ENCODE measurements at regions not wholly inside any gene's neighbourhood (a gene's known extent, or its start where the extent isn't known, plus 50 kb on each side); places are given as distances from the start of the nearest gene placed in this dataset.

- Mint-ChIP-seq H3K9me3 (ENCODE audit: low read depth, unreplicated experiment) (peaks cover 2% of the 10 kb centered on the region), H3K27ac (ENCODE audit: unreplicated experiment) (no peak overlapping the region), H3K27me3 (ENCODE audit: unreplicated experiment) (no peaks in the 10 kb centered on the region), H3K36me3 (ENCODE audit: insufficient read depth, unreplicated experiment) (no peaks in the 10 kb centered on the region), H3K4me1 (ENCODE audit: low read depth, unreplicated experiment) (no peaks in the 10 kb centered on the region), H3K4me3 (ENCODE audit: low read depth, unreplicated experiment) (no peak overlapping the region)
- intact Hi-C loops (cut with micrococcal nuclease; ENCODE audit: unreplicated experiment), result no loop called here
- no peak for DNase-seq
- no peak for TF ChIP-seq CTCF (IDR thresholded peaks at IDR 0.05; ENCODE audit: unreplicated experiment)
- CTCF ChIA-PET, result no interaction called here
- BruUV-seq (replicated peaks), result no TSS peak
Measured at GRCh38 chr5:24381861-24382489, 262.8 kb downstream of the CDH10 start.

DNA sequence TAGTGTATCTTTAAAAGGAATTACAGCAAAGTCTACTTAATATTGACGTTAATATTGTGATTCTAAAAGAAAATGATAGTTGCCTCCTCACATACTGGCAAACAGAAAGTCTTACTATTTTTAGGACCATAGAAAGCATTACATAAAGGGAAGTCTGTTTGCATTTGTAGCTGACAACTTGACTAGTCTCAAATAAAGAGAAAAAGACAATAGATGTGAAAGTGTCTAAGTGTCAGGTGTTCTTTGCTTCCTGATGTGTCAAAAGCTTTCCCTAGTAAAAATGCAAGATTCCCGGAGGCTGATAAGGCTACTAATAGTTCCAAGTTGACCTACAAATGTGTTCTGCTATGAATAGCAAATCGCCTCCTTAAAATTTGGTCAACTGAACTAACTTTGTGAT, 259.7 kb downstream of the CDH10 start:
- TF ChIP-seq CTCF (IDR thresholded peaks at IDR 0.05; ENCODE audit: unreplicated experiment), result no peak
- H3K4me1 Mint-ChIP-seq (ENCODE audit: low read depth, unreplicated experiment), result no peaks in the 10 kb centered on the region
- H3K27ac Mint-ChIP-seq (ENCODE audit: unreplicated experiment), result no peak overlapping the region
- no peak for DNase-seq
- H3K9me3 Mint-ChIP-seq (ENCODE audit: low read depth, unreplicated experiment), result peaks cover 2% of the 10 kb centered on the region
- intact Hi-C loops (cut with micrococcal nuclease; ENCODE audit: unreplicated experiment), result no loop called here
- H3K36me3 Mint-ChIP-seq (ENCODE audit: insufficient read depth, unreplicated experiment), result no peaks in the 10 kb centered on the region
- CTCF ChIA-PET, result no interaction called here
- H3K27me3 Mint-ChIP-seq (ENCODE audit: unreplicated experiment), result no peaks in the 10 kb centered on the region
- no TSS peak for BruUV-seq (replicated peaks)
- no peak overlapping the region for H3K4me3 Mint-ChIP-seq (ENCODE audit: low read depth, unreplicated experiment)

- no peaks in the 10 kb centered on the region for H3K27me3 Mint-ChIP-seq (ENCODE audit: unreplicated experiment)
- no peak for DNase-seq
- H3K36me3 Mint-ChIP-seq (ENCODE audit: insufficient read depth, unreplicated experiment), result no peaks in the 10 kb centered on the region
- no peak overlapping the region for H3K27ac Mint-ChIP-seq (ENCODE audit: unreplicated experiment)
- intact Hi-C loops (cut with micrococcal nuclease; ENCODE audit: unreplicated experiment), result no loop called here
- no TSS peak for BruUV-seq (replicated peaks)
- CTCF ChIA-PET, result no interaction called here
- TF ChIP-seq CTCF (IDR thresholded peaks at IDR 0.05; ENCODE audit: unreplicated experiment), result no peak
- no peaks in the 10 kb centered on the region for H3K4me1 Mint-ChIP-seq (ENCODE audit: low read depth, unreplicated experiment)
- peaks cover 2% of the 10 kb centered on the region for H3K9me3 Mint-ChIP-seq (ENCODE audit: low read depth, unreplicated experiment)
- H3K4me3 Mint-ChIP-seq (ENCODE audit: low read depth, unreplicated experiment), result no peak overlapping the region
Measured at GRCh38 chr5:24385617-24386016, 259.2 kb downstream of the CDH10 start.

DNA sequence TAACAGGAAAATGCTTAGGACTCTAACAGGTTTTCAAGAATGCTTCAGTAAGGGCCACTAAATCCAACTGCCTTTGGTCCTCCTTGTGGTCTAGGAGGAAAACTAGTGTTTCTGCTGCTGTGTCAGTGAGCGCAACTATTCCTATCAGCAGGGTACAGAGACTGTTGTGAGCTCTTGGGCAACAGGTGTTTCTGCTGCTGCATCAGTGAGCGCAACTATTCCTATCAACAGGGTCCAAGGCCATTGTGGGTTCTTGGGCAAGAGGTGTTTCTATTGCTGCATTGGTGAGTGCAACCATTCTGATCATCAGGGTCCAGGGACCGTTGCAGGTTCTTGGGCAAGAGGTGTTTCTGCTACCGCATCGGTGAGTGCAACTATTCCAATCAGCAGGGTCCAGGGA, 256.3 kb downstream of the CDH10 start:
- Mint-ChIP-seq H3K36me3 (ENCODE audit: insufficient read depth, unreplicated experiment) (no peaks in the 10 kb centered on the region), H3K27ac (ENCODE audit: unreplicated experiment) (no peak overlapping the region), H3K27me3 (ENCODE audit: unreplicated experiment) (no peaks in the 10 kb centered on the region), H3K4me1 (ENCODE audit: low read depth, unreplicated experiment) (no peaks in the 10 kb centered on the region), H3K9me3 (ENCODE audit: low read depth, unreplicated experiment) (peaks cover 4% of the 10 kb centered on the region), H3K4me3 (ENCODE audit: low read depth, unreplicated experiment) (no peak overlapping the region)
- intact Hi-C loops (cut with micrococcal nuclease; ENCODE audit: unreplicated experiment), result no loop called here
- BruUV-seq (replicated peaks), result no TSS peak
- DNase-seq, result no peak
- CTCF ChIA-PET, result no interaction called here
- TF ChIP-seq CTCF (IDR thresholded peaks at IDR 0.05; ENCODE audit: unreplicated experiment), result no peak
